ENCODE measurements at regions not wholly inside any gene's neighbourhood (a gene's known extent, or its start where the extent isn't known, plus 50 kb on each side); places are given as distances from the start of the nearest gene placed in this dataset.

- TF ChIP-seq CTCF (IDR thresholded peaks at IDR 0.05) (no peak), ZFX (IDR thresholded peaks at IDR 0.05; ENCODE audit: borderline replicate concordance) (no peak)
- H3K27ac ChIP-seq = no peak overlapping the region
Measured at GRCh38 chrX:8030361-8030760, 103.1 kb upstream of the PNPLA4 start.

- H3K27ac ChIP-seq = no peak overlapping the region
- no peak for TF ChIP-seq ZFX (IDR thresholded peaks at IDR 0.05; ENCODE audit: borderline replicate concordance)
- no peak for TF ChIP-seq CTCF (IDR thresholded peaks at IDR 0.05)
Measured at GRCh38 chrX:8027827-8028226, 100.6 kb upstream of the PNPLA4 start.

GRCh38 chrX:8025705-8026104, 98.5 kb upstream of the PNPLA4 start:
- no peak overlapping the region for H3K27ac ChIP-seq
- TF ChIP-seq CTCF (IDR thresholded peaks at IDR 0.05) (no peak), ZFX (IDR thresholded peaks at IDR 0.05; ENCODE audit: borderline replicate concordance) (no peak)

GRCh38 chrX:8018934-8019333, 91.7 kb upstream of the PNPLA4 start:
- H3K27ac ChIP-seq = no peak overlapping the region
- no peak for TF ChIP-seq ZFX (IDR thresholded peaks at IDR 0.05; ENCODE audit: borderline replicate concordance)
- TF ChIP-seq CTCF (IDR thresholded peaks at IDR 0.05) = no peak

- no peak overlapping the region for H3K27ac ChIP-seq
- TF ChIP-seq ZFX (IDR thresholded peaks at IDR 0.05; ENCODE audit: borderline replicate concordance) (no peak), CTCF (IDR thresholded peaks at IDR 0.05) (no peak)
Measured at GRCh38 chrX:8010105-8010504, 82.9 kb upstream of the PNPLA4 start.

- TF ChIP-seq CTCF (IDR thresholded peaks at IDR 0.05) (no peak), ZFX (IDR thresholded peaks at IDR 0.05; ENCODE audit: borderline replicate concordance) (no peak)
- peak overlapping the region; percentile 64; the same call in 1 of the 2 replicates for H3K27ac ChIP-seq
Measured at GRCh38 chrX:8005678-8006347, 78.6 kb upstream of the PNPLA4 start.

DNA sequence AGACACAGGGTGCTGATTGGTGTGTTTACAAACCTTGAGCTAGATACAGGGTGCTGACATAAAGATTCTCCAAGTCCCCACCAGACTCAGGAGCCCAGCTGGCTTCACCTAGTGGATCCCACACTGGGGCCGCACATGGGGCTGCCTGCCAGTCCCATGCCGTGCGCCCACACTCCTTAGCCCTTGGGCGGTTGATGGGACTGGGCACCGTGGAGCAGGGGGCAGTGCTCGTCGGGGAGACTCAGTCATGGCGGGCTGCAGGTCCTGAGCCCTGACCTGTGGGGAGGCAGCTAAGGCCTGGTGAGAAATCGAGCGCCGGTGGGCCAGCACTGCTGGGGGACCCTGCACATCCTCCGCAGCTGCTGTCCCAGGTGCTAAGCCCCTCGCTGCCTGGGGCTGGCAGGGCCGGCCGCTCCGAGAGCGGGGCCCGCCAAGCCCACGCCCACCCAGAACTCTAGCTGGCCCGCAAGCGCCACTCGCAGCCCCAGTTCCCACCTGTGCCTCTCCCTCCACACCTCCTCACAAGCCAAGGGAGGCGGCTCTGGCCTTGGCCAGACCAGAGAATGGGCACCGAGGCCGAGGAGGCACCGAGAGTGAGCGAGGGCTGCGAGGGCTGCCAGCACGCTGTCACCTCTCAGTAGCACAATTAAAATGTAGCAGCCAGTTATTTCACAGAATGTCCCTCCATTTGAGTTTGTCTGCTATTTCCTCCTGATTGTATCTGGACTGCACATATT, 76.1 kb upstream of the PNPLA4 start:
- no peak overlapping the region for H3K27ac ChIP-seq
- no peak for TF ChIP-seq ZFX (IDR thresholded peaks at IDR 0.05; ENCODE audit: borderline replicate concordance)
- no peak for TF ChIP-seq CTCF (IDR thresholded peaks at IDR 0.05)
